Lung (tissue), 11 donors: ENCODE measurements at regions not wholly inside any gene's neighbourhood (a gene's known extent, or its start where the extent isn't known, plus 50 kb on each side); places are given as distances from the start of the nearest gene placed in this dataset.

Source experiments
- ATAC-seq: fragments of 200-7000 bp; cut with Tn5 transposase; one replicate; pipeline ENCODE4 v1.9.1; 2020; ENCODE audit warnings: moderate number of reproducible peaks; ENCODE audit not compliant: insufficient read depth, low FRiP score
- DNase-seq, 3 donors: peaks; one replicate each; pipeline ENCODE4 v3.0.0-alpha.2; 2013 to 2017
- H3K27ac ChIP-seq, 2 donors: one replicate each; pipeline ENCODE4 v1.5.1; 2013; ENCODE audit warnings: mild to moderate bottlenecking in 2 of 2, moderate library complexity in 2 of 2, control low read depth in 1 of 2, inconsistent platforms in 1 of 2, low read depth in 1 of 2, low read length in 1 of 2
- H3K27me3 ChIP-seq, 3 donors: one replicate each; pipeline ENCODE4 v1.5.1; 2013; ENCODE audit warnings: low read length in 2 of 3; ENCODE audit not compliant: control insufficient read depth in 3 of 3, insufficient read depth in 3 of 3
- H3K36me3 ChIP-seq, 4 donors: one replicate each; pipeline ENCODE4 v1.5.1; 2013; ENCODE audit warnings: low read length in 4 of 4, mild to moderate bottlenecking in 1 of 4, moderate library complexity in 1 of 4; ENCODE audit not compliant: control insufficient read depth in 4 of 4, insufficient read depth in 4 of 4
- H3K4me1 ChIP-seq, 5 donors: one replicate each; pipeline ENCODE4 v1.5.1; 2013; ENCODE audit warnings: low read length in 5 of 5, mild to moderate bottlenecking in 2 of 5, moderate library complexity in 1 of 5; ENCODE audit not compliant: control insufficient read depth in 5 of 5, insufficient read depth in 5 of 5
- H3K4me3 ChIP-seq: one replicate; pipeline ENCODE4 v1.5.1; 2013; ENCODE audit warnings: mild to moderate bottlenecking, control low read depth, moderate library complexity
- H3K9ac ChIP-seq, 2 donors: one replicate each; pipeline ENCODE4 v1.5.1; 2013; ENCODE audit warnings: low read length in 2 of 2, control low read depth in 1 of 2; ENCODE audit not compliant: insufficient read depth in 1 of 2
- H3K9me3 ChIP-seq, 4 donors: one replicate each; pipeline ENCODE4 v1.5.1; 2013; ENCODE audit warnings: low read length in 3 of 4, mild to moderate bottlenecking in 1 of 4, moderate library complexity in 1 of 4; ENCODE audit not compliant: control insufficient read depth in 4 of 4, insufficient read depth in 3 of 4
- WGBS, 2 donors: extraction: QIAGEN DNeasy Blood & Tissue Kit; methylation state at CpG; one replicate each; pipeline ENCODE4 v1.1.7; 2013; 5-methylcytosine and 5-hydroxymethylcytosine counted together
- TF ChIP-seq, protein P1 (sequence below): IDR thresholded peaks from 2 replicates; pipeline ENCODE4 v1.5.1; 2012; ENCODE audit warnings: mild to moderate bottlenecking; ENCODE audit errors: control extremely low read depth, extremely low read depth
- donor health status: control.
- donor health status: control.
- donor health status: Bipolar disorder and iron deficiency.
- donor health status: healthy.
- donor health status: DM: yes; HTN: yes; CAD: no.

DNA sequence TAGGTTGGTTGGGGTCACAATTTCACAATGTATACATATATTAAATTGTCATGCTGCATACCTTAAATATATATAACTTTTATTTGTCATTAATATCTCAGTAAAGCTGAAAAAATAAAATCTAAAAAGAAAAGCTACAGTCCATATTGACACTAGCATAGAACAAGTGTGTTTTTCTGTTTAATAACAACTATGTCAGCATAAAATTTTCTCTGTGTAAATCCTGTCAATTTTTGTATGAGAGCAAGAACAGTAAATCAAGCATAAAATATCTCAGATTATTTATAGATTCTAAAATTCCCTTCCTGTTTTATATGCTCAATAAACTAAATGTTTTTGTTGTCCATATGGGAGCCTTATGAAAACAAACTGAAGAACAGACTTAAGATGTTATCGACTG, 739.2 kb downstream of the MRPL39 start:
- Histone ChIP-seq H3K4me1 (no peaks in the 10 kb centered on the region), H3K9ac (no peak overlapping the region), H3K27me3 (no peaks in the 10 kb centered on the region), H3K4me3 (no peak overlapping the region), H3K36me3 (no peaks in the 10 kb centered on the region), H3K27ac (no peak overlapping the region), H3K9me3 (peaks cover 0 to 5% (median 2%) of the 10 kb centered on the region in 4 donors)
- 88 to 91% methylated on average over 1 of the region's 1 CpG for WGBS, 2 donors
- ATAC-seq: no peak
- TF ChIP-seq, protein P1, sequence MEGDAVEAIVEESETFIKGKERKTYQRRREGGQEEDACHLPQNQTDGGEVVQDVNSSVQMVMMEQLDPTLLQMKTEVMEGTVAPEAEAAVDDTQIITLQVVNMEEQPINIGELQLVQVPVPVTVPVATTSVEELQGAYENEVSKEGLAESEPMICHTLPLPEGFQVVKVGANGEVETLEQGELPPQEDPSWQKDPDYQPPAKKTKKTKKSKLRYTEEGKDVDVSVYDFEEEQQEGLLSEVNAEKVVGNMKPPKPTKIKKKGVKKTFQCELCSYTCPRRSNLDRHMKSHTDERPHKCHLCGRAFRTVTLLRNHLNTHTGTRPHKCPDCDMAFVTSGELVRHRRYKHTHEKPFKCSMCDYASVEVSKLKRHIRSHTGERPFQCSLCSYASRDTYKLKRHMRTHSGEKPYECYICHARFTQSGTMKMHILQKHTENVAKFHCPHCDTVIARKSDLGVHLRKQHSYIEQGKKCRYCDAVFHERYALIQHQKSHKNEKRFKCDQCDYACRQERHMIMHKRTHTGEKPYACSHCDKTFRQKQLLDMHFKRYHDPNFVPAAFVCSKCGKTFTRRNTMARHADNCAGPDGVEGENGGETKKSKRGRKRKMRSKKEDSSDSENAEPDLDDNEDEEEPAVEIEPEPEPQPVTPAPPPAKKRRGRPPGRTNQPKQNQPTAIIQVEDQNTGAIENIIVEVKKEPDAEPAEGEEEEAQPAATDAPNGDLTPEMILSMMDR: no peak
- no peak for DNase-seq

DNA sequence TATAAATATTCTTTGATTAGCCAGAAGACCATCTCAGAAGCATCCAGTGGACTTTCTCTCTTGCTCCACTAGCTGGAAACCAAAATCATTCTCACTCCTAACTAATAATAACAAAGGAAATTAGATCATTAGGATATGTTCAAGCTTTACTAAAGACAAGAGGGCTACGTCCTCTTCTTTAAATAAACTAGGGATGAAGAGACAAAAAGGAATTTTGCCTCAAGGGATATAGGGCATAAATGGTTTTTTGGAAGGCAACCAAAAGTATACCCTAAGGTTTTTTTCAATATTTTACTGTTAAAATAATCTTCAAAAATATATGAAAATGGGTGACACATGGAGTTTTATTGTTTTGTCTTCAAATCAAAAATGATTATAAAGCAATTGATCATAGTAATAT, 745.8 kb downstream of the MRPL39 start:
- H3K27ac ChIP-seq: no peak overlapping the region
- H3K4me1 ChIP-seq: no peaks in the 10 kb centered on the region
- 44 to 47% methylated on average over 1 of the region's 1 CpG for WGBS, 2 donors
- H3K27me3 ChIP-seq: no peaks in the 10 kb centered on the region
- DNase-seq (no peak), ATAC-seq (no peak)
- no peak overlapping the region for H3K9ac ChIP-seq
- TF ChIP-seq, protein P1: no peak
- no peaks in the 10 kb centered on the region for H3K36me3 ChIP-seq
- H3K9me3 ChIP-seq: no peaks in the 10 kb centered on the region
- H3K4me3 ChIP-seq: no peak overlapping the region

DNA sequence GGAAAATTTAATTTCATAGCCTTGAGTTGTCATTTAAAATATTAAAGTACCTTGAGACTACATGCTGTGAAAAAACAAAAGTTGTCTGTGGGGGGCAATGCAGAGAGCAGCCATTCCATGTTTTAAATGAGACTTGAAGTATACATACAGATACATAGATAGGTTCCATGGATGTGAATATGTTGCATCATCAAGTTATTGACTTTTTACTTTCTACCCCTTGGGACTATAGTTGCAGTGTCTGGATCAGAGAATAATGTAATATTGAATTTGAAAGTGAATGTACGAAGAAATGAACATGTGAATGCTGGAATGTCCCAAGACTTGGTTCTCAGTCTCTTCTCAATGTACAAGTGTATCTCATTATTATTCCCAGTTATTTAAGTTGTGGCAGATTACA, 751.0 kb downstream of the MRPL39 start:
- WGBS, 2 donors: 0 to 53% methylated on average over 1 of the region's 1 CpG
- H3K27me3 ChIP-seq: no peaks in the 10 kb centered on the region

More for the DNA sequence above, 751.0 kb downstream of the MRPL39 start:
- no peaks in the 10 kb centered on the region for H3K4me1 ChIP-seq
- no peak overlapping the region for H3K27ac ChIP-seq
- no peaks in the 10 kb centered on the region for H3K9me3 ChIP-seq
- no peaks in the 10 kb centered on the region for H3K36me3 ChIP-seq
- TF ChIP-seq, protein P1: no peak
- no peak overlapping the region for H3K9ac ChIP-seq
- DNase-seq (no peak), ATAC-seq (no peak)
- no peak overlapping the region for H3K4me3 ChIP-seq
